MCF 10A (cell line): ENCODE measurements at regions not wholly inside any gene's neighbourhood (a gene's known extent, or its start where the extent isn't known, plus 50 kb on each side); places are given as distances from the start of the nearest gene placed in this dataset.
A peak's percentile ranks its signal among the peaks of the same experiment; 100 is the strongest.

Source experiments
- BruUV-seq: library from RNA; stranded (reverse); fragments of 400-500 nt; replicated peaks from 2 replicates; lab custom pipeline; 2021; lab: Mats Ljungman, UMichigan
- CTCF ChIA-PET: fragments of 300-600 bp; sonication (Branson Sonifier 250); formaldehyde crosslinking; extraction: SDS; loops from one replicate; lab custom pipeline; 2021; ENCODE audit warnings: antibody characterized with exemption, inconsistent platforms; lab: Yijun Ruan, JAX
- POLR2A ChIA-PET: fragments of 300-600, 350-650 bp; sonication (Branson Sonifier 250); formaldehyde crosslinking; extraction: SDS; loops from one replicate; lab custom pipeline; 2020; ENCODE audit warnings: antibody characterized with exemption, inconsistent platforms; lab: Yijun Ruan, JAX
- DNase-seq: peaks from one replicate; pipeline ENCODE4 v3.0.0-alpha.2; 2018; ENCODE audit not compliant: unreplicated experiment
- H3K27ac Mint-ChIP-seq: one replicate; pipeline ENCODE4 v1.8.0; 2022; ENCODE audit warnings: mild to moderate bottlenecking, low read depth, mixed read lengths; ENCODE audit not compliant: unreplicated experiment
- H3K27me3 Mint-ChIP-seq: one replicate; pipeline ENCODE4 v1.8.0; 2022; ENCODE audit warnings: mixed read lengths; ENCODE audit not compliant: insufficient read depth, unreplicated experiment
- H3K36me3 Mint-ChIP-seq: one replicate; pipeline ENCODE4 v1.8.0; 2022; ENCODE audit warnings: mild to moderate bottlenecking, moderate library complexity, mixed read lengths; ENCODE audit not compliant: insufficient read depth, unreplicated experiment
- H3K4me1 Mint-ChIP-seq: one replicate; pipeline ENCODE4 v1.8.0; 2022; ENCODE audit warnings: mixed read lengths; ENCODE audit not compliant: insufficient read depth, unreplicated experiment
- H3K4me3 Mint-ChIP-seq: one replicate; pipeline ENCODE4 v1.8.0; 2022; ENCODE audit warnings: mild to moderate bottlenecking, moderate library complexity, mixed read lengths; ENCODE audit not compliant: unreplicated experiment
- H3K9me3 Mint-ChIP-seq: one replicate; pipeline ENCODE4 v1.8.0; 2022; ENCODE audit warnings: mixed read lengths; ENCODE audit not compliant: unreplicated experiment
- intact Hi-C: fragments of 100-400 bp; cut with micrococcal nuclease; formaldehyde crosslinking; loops from 2 replicates; pipeline ENCODE4 v1.14.1; 2022
- TF ChIP-seq, protein P1 (sequence below): fragments of 200-600 bp; IDR thresholded peaks from one replicate; pipeline ENCODE4 v1.8.0; 2022; ENCODE audit warnings: antibody characterized with exemption, mild to moderate bottlenecking; ENCODE audit not compliant: unreplicated experiment

DNA sequence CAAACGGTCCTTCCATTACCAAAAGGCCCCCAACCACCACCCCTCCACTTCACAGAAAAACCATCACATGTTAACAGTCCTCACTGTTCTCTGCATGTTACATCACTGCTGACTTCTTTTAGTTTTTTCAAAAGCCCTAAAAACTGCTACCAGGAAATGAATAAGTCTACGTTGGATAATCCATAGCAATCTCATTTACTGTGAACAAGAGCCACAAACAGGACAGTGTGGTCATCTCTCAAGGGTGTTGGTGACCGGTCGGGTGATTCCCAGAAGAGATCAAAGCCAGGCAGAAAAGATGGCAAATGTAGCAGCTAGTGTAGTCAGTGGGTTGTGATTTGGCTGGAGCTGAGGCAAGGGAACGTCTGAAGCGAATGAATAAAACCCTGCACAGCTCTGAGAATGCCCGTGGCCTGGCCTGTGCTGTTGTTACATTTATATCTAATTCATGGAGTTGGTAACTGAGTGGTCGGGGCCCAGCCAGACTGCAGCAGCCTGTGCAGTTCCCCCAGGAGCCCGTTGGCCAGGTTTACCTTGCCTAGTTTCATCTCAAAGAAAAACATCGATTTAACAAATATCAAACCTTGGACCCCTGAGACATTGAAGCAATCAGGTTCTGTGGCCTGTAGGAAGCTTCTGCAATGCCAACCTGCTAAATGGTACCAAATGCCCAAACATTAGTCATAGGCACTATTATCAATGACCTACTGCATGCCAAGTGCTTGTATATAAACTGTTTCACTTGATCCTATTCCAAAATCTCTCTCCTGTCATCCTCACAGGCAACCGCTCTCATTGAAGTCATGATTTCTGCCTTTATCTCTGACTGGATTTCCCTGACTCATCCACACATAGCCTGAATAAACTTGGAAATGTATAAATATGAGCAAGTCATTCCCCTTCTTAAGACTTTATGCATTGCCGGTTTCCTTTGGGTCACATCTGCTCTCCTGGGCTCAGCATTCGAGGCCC, 153.8 kb upstream of the SERP2 start:
- TF ChIP-seq, protein P1, sequence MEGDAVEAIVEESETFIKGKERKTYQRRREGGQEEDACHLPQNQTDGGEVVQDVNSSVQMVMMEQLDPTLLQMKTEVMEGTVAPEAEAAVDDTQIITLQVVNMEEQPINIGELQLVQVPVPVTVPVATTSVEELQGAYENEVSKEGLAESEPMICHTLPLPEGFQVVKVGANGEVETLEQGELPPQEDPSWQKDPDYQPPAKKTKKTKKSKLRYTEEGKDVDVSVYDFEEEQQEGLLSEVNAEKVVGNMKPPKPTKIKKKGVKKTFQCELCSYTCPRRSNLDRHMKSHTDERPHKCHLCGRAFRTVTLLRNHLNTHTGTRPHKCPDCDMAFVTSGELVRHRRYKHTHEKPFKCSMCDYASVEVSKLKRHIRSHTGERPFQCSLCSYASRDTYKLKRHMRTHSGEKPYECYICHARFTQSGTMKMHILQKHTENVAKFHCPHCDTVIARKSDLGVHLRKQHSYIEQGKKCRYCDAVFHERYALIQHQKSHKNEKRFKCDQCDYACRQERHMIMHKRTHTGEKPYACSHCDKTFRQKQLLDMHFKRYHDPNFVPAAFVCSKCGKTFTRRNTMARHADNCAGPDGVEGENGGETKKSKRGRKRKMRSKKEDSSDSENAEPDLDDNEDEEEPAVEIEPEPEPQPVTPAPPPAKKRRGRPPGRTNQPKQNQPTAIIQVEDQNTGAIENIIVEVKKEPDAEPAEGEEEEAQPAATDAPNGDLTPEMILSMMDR = no peak
- peak; percentile 58 for DNase-seq
- Mint-ChIP-seq H3K36me3 (no peaks in the 10 kb centered on the region), H3K4me1 (peaks cover 20% of the 10 kb centered on the region), H3K27me3 (no peaks in the 10 kb centered on the region), H3K4me3 (no peak overlapping the region), H3K9me3 (no peaks in the 10 kb centered on the region), H3K27ac (no peak overlapping the region)
- intact Hi-C loops = no loop called here
- POLR2A ChIA-PET = interaction anchor here (0.9 kb wide), 1 partner anchor 78 kb away, joined by 3 read pairs; no protein-coding TSS in a partner anchor
- BruUV-seq = no TSS peak
- CTCF ChIA-PET = interaction anchor here (0.8 kb wide), 1 partner anchor 14 kb away, joined by 4 read pairs; no protein-coding TSS in a partner anchor

DNA sequence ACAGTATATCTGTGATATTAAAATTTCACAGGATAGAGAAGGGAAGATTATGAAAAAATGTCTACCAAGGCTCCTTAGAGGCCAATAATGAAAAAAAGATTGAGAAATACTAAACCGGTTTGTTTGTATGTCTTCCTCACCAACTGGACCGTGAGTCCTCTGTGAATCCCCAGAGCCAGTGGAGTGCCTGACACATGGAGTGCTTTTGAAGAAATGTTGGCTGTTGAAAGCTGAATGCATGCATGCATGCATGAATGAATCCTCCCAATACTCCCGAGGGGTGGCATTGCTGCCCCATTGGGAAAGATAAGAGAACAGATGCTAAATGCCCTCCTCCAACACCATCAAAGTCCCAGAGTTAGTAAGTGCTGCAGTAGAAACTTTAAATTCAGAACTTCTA, 152.7 kb upstream of the SERP2 start:
- Mint-ChIP-seq H3K27me3 (no peaks in the 10 kb centered on the region), H3K36me3 (no peaks in the 10 kb centered on the region), H3K9me3 (no peaks in the 10 kb centered on the region), H3K27ac (no peak overlapping the region), H3K4me1 (peaks cover 20% of the 10 kb centered on the region), H3K4me3 (no peak overlapping the region)
- intact Hi-C loops = no loop called here
- no peak for DNase-seq
- ChIA-PET CTCF (no interaction called here), POLR2A (no interaction called here)
- TF ChIP-seq, protein P1 = no peak
- BruUV-seq = no TSS peak

DNA sequence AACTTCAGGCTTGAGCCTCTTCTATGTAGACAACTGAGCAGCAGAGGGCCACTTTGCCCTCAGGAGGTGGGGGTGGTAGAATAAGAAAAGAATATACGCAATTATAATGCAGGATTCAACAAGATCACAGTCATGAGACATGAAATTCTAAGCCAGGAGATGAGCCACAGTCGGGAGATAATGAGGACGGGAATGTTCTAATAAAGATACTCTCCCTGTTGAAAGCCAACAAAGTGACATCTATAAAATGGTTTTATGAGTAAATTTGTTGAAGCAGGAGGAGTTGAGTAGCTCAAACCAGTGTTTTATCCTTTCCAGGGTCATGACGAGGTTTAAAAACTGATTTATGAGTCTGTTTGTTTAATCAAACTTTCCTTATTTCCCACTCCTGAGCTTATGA, 152.0 kb upstream of the SERP2 start:
- H3K9me3 Mint-ChIP-seq = no peaks in the 10 kb centered on the region
- no TSS peak for BruUV-seq
- no peaks in the 10 kb centered on the region for H3K27me3 Mint-ChIP-seq
- H3K27ac Mint-ChIP-seq = no peak overlapping the region
- TF ChIP-seq, protein P1 = no peak
- H3K36me3 Mint-ChIP-seq = no peaks in the 10 kb centered on the region
- POLR2A ChIA-PET = interaction anchor here (1.6 kb wide), 1 partner anchor 213 kb away, joined by 5 read pairs; no protein-coding TSS in a partner anchor
- peaks cover 20% of the 10 kb centered on the region for H3K4me1 Mint-ChIP-seq
- CTCF ChIA-PET = no interaction called here
- H3K4me3 Mint-ChIP-seq = no peak overlapping the region
- intact Hi-C loops = no loop called here
- DNase-seq = no peak

DNA sequence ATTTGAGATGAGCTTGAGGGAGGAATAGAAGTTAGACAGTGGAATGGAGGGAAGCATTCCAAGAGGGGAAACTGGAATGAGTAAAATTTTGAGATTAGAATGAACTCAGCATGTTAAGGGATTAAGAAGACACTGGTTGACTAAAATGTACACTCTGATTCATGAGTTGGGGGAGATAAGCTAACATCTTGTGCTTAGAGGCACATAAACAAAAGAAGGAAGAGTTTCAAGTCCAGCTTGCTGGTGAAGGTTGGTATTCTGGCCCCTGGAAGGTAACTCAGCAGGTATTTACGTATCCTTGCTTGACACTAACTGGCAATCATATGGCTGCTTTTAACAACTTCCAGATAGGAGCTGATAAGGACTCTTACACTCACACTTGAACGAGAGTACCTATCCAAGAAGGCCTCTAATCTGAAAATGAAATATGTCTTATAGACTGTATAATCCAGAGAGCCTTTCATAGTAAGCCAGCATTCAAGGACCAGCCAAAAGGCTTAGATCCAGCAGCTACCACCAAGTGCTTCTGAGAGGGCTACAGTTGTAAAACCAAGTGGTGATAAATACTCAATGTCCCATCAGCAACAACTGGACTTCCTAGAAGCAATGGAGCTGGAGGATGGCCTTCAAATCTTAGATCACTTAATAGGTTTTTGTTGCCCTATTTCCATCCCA, 149.7 kb upstream of the SERP2 start:
- no peaks in the 10 kb centered on the region for H3K27me3 Mint-ChIP-seq
- H3K4me1 Mint-ChIP-seq = peaks cover 12% of the 10 kb centered on the region
- intact Hi-C loops = no loop called here
- TF ChIP-seq, protein P1 = no peak
- POLR2A ChIA-PET = interaction anchor here (0.6 to 2.1 kb wide), 6 partner anchors 33 to 211 kb away, joined by 3 to 5 read pairs (median 3); no protein-coding TSS in a partner anchor
- H3K9me3 Mint-ChIP-seq = no peaks in the 10 kb centered on the region
- H3K36me3 Mint-ChIP-seq = no peaks in the 10 kb centered on the region
- no peak for DNase-seq
- H3K27ac Mint-ChIP-seq = no peak overlapping the region
- BruUV-seq = no TSS peak
- H3K4me3 Mint-ChIP-seq = no peak overlapping the region
- CTCF ChIA-PET = interaction anchor here (0.6 to 1.2 kb wide), 2 partner anchors 61 to 91 kb away, joined by 3 to 5 read pairs; no protein-coding TSS in a partner anchor
